ENCODE measurements at regions not wholly inside any gene's neighbourhood (a gene's known extent, or its start where the extent isn't known, plus 50 kb on each side); places are given as distances from the start of the nearest gene placed in this dataset.

- TF ChIP-seq POLR2AphosphoS5 (IDR thresholded peaks at IDR 0.05; ENCODE audit: borderline replicate concordance, low read depth, low read length), result no peak
- no peak for TF ChIP-seq EZH2 (IDR thresholded peaks at IDR 0.05)
- TF ChIP-seq FOXP2 (optimal IDR thresholded peaks at IDR 0.05; ENCODE audit: control extremely low read depth, extremely low read length, insufficient read depth), result no peak
These were observed 909.5 kb upstream of the SOX11 start for GRCh38 chr2:4782647-4783046.
